GM06990 (cell line): ENCODE measurements at regions not wholly inside any gene's neighbourhood (a gene's known extent, or its start where the extent isn't known, plus 50 kb on each side); places are given as distances from the start of the nearest gene placed in this dataset.

Experiments used
- DNase-seq: peaks from one replicate; pipeline ENCODE4 v3.0.0-alpha.2; 2011; ENCODE audit not compliant: insufficient read length; ENCODE audit errors: extremely low read depth
- H3K27me3 ChIP-seq: replicated peaks from 2 replicates; pipeline ENCODE4 v1.6.0; 2011; ENCODE audit warnings: low read length; ENCODE audit not compliant: control insufficient read depth, insufficient read depth
- H3K36me3 ChIP-seq: 2 replicates; pipeline ENCODE4 v1.5.1; 2011; ENCODE audit warnings: low read length; ENCODE audit not compliant: control insufficient read depth, insufficient read depth
- H3K4me3 ChIP-seq: replicated peaks from 2 replicates; pipeline ENCODE4 v1.5.1; 2011; ENCODE audit warnings: low read depth, mild to moderate bottlenecking, control low read depth, low read length
- TF ChIP-seq, protein P1 (sequence below): IDR thresholded peaks from 2 replicates; pipeline ENCODE4 v1.5.1; 2011; ENCODE audit warnings: low read length, control low read depth, mild to moderate bottlenecking, inconsistent platforms; ENCODE audit not compliant: insufficient read depth, poor library complexity, severe bottlenecking

DNA sequence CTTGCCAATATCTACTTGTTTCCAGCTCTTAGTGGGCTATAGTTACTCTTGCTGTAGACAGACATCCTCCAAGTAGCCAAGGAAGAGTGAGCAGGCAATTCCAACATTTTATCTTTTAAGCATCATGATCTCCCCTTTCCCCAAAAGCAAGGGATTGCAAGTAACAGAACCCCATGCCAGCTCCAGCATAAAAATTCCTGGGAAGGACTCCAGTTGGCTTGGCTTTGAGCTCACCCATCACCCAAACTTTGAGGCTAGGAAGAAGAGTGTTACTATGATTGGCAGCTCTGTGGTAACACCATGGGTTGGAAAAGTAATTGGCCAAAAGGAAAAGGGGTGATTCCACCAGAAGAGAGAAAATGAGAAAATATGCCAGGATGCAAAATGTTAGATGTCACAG lies 1086.4 kb upstream of the RBFOX1 start:
- Histone ChIP-seq H3K4me3 (no peak overlapping the region), H3K36me3 (no peaks in the 10 kb centered on the region), H3K27me3 (no peaks in the 10 kb centered on the region)
- TF ChIP-seq, protein P1, sequence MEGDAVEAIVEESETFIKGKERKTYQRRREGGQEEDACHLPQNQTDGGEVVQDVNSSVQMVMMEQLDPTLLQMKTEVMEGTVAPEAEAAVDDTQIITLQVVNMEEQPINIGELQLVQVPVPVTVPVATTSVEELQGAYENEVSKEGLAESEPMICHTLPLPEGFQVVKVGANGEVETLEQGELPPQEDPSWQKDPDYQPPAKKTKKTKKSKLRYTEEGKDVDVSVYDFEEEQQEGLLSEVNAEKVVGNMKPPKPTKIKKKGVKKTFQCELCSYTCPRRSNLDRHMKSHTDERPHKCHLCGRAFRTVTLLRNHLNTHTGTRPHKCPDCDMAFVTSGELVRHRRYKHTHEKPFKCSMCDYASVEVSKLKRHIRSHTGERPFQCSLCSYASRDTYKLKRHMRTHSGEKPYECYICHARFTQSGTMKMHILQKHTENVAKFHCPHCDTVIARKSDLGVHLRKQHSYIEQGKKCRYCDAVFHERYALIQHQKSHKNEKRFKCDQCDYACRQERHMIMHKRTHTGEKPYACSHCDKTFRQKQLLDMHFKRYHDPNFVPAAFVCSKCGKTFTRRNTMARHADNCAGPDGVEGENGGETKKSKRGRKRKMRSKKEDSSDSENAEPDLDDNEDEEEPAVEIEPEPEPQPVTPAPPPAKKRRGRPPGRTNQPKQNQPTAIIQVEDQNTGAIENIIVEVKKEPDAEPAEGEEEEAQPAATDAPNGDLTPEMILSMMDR, result no peak
- DNase-seq, result no peak

GRCh38 chr16:6232056-6232455 lies 1100.6 kb upstream of the RBFOX1 start:
- DNase-seq, result no peak
- Histone ChIP-seq H3K27me3 (no peaks in the 10 kb centered on the region), H3K4me3 (no peak overlapping the region), H3K36me3 (no peaks in the 10 kb centered on the region)
- TF ChIP-seq, protein P1, result no peak

DNA sequence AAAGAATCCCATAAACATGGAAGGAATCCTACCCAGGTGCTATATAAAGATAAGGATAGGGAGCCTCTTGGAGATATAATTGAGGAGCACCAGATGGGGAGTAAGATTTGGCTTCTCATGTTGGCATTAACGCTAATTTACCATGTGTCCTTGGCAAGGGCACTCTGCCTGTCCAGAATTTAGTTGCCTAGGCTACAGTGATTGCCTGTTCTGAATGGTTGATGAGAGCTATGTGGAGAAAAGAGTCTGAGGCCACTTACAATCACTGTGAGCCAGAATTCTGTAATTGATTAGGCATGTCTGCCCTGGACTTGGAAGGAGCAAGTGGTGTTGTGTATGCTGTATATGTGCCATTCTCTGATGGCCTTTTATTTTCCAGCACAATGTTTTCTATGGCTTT lies 1101.2 kb upstream of the RBFOX1 start:
- no peaks in the 10 kb centered on the region for H3K27me3 ChIP-seq
- no peak overlapping the region for H3K4me3 ChIP-seq
- DNase-seq, result no peak
- TF ChIP-seq, protein P1, result no peak
- H3K36me3 ChIP-seq, result no peaks in the 10 kb centered on the region

DNA sequence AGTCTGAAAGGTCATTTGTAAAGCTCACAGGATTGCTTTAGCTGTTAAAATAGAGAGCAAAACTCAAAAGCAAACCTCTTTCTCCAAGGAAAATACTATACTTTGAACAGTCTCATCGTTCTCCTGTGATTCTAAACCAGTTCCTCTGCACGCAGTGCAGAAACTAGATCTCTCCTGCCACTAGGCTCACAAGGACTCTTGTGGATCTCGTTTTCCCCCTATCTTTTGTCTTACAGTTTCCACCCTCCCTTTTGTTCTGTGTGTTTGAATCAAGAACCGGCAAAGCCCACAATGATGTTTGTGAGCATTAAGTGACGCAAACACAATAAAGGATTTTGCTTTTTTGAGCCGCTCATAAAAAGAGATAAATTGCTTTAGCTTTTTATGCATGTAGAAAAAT lies 1103.5 kb upstream of the RBFOX1 start:
- Histone ChIP-seq H3K4me3 (no peak overlapping the region), H3K36me3 (no peaks in the 10 kb centered on the region), H3K27me3 (no peaks in the 10 kb centered on the region)
- no peak for DNase-seq
- TF ChIP-seq, protein P1, result no peak

- no peak for DNase-seq
- Histone ChIP-seq H3K4me3 (no peak overlapping the region), H3K36me3 (no peaks in the 10 kb centered on the region), H3K27me3 (no peaks in the 10 kb centered on the region)
- TF ChIP-seq, protein P1, result no peak
Measured at GRCh38 chr16:6218855-6219254, 1113.8 kb upstream of the RBFOX1 start.

- no peak for DNase-seq
- TF ChIP-seq, protein P1, result no peak
Measured at GRCh38 chr16:6216836-6217235, 1115.8 kb upstream of the RBFOX1 start.

More at GRCh38 chr16:6216836-6217235, 1115.8 kb upstream of the RBFOX1 start:
- Histone ChIP-seq H3K27me3 (no peaks in the 10 kb centered on the region), H3K36me3 (no peaks in the 10 kb centered on the region), H3K4me3 (no peak overlapping the region)
